K562 (cell line): ENCODE measurements at regions not wholly inside any gene's neighbourhood (a gene's known extent, or its start where the extent isn't known, plus 50 kb on each side); places are given as distances from the start of the nearest gene placed in this dataset.

Experiments
- CEBPB ChIP-seq: fragments of 450-650 bp; IDR thresholded peaks from 2 replicates; pipeline ENCODE4 v1.6.1; 2016; ENCODE audit warnings: missing genetic modification characterization, missing compliant biosample characterization
- DIDO1 ChIP-seq: fragments of 450-650 bp; IDR thresholded peaks from 2 replicates; pipeline ENCODE4 v1.6.1; 2016; ENCODE audit warnings: low read depth, missing biosample characterization, missing genetic modification characterization
- FOS ChIP-seq: IDR thresholded peaks from 3 replicates; pipeline ENCODE4 v1.6.1; 2011; ENCODE audit not compliant: insufficient read length; ENCODE audit errors: extremely low read depth
- USF1 ChIP-seq: sonication (generic); formaldehyde crosslinking; IDR thresholded peaks from 2 replicates; pipeline ENCODE4 v1.9.0; 2022; ENCODE audit warnings: mild to moderate bottlenecking, missing genetic modification reagents
- ZNF274 ChIP-seq: IDR thresholded peaks from 2 replicates; pipeline ENCODE4 v1.6.1; 2011; ENCODE audit warnings: low read depth, mild to moderate bottlenecking, low read length, moderate library complexity, borderline replicate concordance
- TF ChIP-seq, protein P1 (sequence below): fragments of 150-350 bp; conservative IDR thresholded peaks from 2 replicates; pipeline ENCODE4 v1.6.1; 2014; ENCODE audit warnings: low read length

DNA sequence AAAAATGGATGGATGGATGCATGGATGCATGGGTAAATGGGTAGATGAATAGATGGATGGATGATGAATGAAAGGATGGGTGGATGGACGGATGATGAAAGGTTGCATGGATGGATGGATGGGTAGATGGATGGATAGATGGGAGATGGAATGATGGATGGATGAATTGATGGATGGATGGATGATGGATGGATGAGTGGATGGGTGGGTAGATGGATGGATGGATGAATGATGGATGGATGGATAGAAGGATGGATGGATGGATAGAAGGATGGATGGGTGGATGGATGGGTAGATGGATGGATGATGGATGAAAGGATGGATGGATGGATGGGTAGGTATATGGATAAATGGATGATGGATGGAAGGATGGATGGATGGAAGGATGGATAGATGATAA is 115.1 kb upstream of the LSM14A start:
- TF ChIP-seq CEBPB: no peak
- no peak for TF ChIP-seq FOS
- no peak for TF ChIP-seq ZNF274
- TF ChIP-seq DIDO1 (tag): no peak
- TF ChIP-seq USF1 (CRISPR knock-in tag): no peak
- TF ChIP-seq, protein P1, sequence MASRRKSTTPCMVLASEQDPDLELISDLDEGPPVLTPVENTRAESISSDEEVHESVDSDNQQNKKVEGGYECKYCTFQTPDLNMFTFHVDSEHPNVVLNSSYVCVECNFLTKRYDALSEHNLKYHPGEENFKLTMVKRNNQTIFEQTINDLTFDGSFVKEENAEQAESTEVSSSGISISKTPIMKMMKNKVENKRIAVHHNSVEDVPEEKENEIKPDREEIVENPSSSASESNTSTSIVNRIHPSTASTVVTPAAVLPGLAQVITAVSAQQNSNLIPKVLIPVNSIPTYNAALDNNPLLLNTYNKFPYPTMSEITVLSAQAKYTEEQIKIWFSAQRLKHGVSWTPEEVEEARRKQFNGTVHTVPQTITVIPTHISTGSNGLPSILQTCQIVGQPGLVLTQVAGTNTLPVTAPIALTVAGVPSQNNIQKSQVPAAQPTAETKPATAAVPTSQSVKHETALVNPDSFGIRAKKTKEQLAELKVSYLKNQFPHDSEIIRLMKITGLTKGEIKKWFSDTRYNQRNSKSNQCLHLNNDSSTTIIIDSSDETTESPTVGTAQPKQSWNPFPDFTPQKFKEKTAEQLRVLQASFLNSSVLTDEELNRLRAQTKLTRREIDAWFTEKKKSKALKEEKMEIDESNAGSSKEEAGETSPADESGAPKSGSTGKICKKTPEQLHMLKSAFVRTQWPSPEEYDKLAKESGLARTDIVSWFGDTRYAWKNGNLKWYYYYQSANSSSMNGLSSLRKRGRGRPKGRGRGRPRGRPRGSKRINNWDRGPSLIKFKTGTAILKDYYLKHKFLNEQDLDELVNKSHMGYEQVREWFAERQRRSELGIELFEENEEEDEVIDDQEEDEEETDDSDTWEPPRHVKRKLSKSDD: no peak
